ENCODE measurements at regions not wholly inside any gene's neighbourhood (a gene's known extent, or its start where the extent isn't known, plus 50 kb on each side); places are given as distances from the start of the nearest gene placed in this dataset.

- H3K4me3 ChIP-seq (ENCODE audit: low read length) = no peak overlapping the region
- H2BK120ac ChIP-seq (ENCODE audit: low read depth, low read length) = no peak overlapping the region
- H2BK5ac ChIP-seq (ENCODE audit: low read length) = no peak overlapping the region
- H4K8ac ChIP-seq (ENCODE audit: low read depth, low read length) = no peak overlapping the region
- no peak overlapping the region for H3K4me2 ChIP-seq (ENCODE audit: low read length)
- no peaks in the 10 kb centered on the region for H3K27me3 ChIP-seq (ENCODE audit: insufficient read depth, low read length, poor library complexity)
- no peak overlapping the region for H3K27ac ChIP-seq (ENCODE audit: low read depth, low read length)
- no peaks in the 10 kb centered on the region for H3K79me2 ChIP-seq (ENCODE audit: control insufficient read depth, insufficient read depth, low read length)
- H3K9ac ChIP-seq (ENCODE audit: low read length) = no peak overlapping the region
- H3K4ac ChIP-seq (ENCODE audit: low read depth, low read length) = no peak overlapping the region
- no peak overlapping the region for H4K5ac ChIP-seq (ENCODE audit: low read length)
- H2AK5ac ChIP-seq (ENCODE audit: low read length) = no peak overlapping the region
- no peak overlapping the region for H3K18ac ChIP-seq (ENCODE audit: low read length)
- H3K4me1 ChIP-seq (ENCODE audit: control insufficient read depth, low read depth, low read length) = no peaks in the 10 kb centered on the region
- DNase-seq = no peak
- no peaks in the 10 kb centered on the region for H3K79me1 ChIP-seq (ENCODE audit: low read length)
- no peak overlapping the region for H2BK15ac ChIP-seq (replicated peaks; ENCODE audit: low read depth)
- H3K23ac ChIP-seq (ENCODE audit: low read length) = no peak overlapping the region
- WGBS (ENCODE audit: extremely low coverage, insufficient coverage, low lambda C conversion rate) = no CpG with 5 or more reads among the region's 2 CpGs
- H3K56ac ChIP-seq (ENCODE audit: low read length) = no peak overlapping the region
- H3K36me3 ChIP-seq (ENCODE audit: control insufficient read depth, insufficient read depth, low read length) = no peaks in the 10 kb centered on the region
Observed at GRCh38 chr17:13158494-13159240, 140.8 kb upstream of the ELAC2 start.

- Histone ChIP-seq H3K56ac (ENCODE audit: low read length) (no peak overlapping the region), H3K23ac (ENCODE audit: low read length) (no peak overlapping the region), H3K79me2 (ENCODE audit: control insufficient read depth, insufficient read depth, low read length) (no peaks in the 10 kb centered on the region), H3K79me1 (ENCODE audit: low read length) (no peaks in the 10 kb centered on the region), H3K4me3 (ENCODE audit: low read length) (no peak overlapping the region), H3K4me1 (ENCODE audit: control insufficient read depth, low read depth, low read length) (no peaks in the 10 kb centered on the region), H3K9ac (ENCODE audit: low read length) (no peak overlapping the region), H3K4ac (ENCODE audit: low read depth, low read length) (no peak overlapping the region), H3K4me2 (ENCODE audit: low read length) (no peak overlapping the region), H3K36me3 (ENCODE audit: control insufficient read depth, insufficient read depth, low read length) (no peaks in the 10 kb centered on the region), H3K27ac (ENCODE audit: low read depth, low read length) (no peak overlapping the region), H4K5ac (ENCODE audit: low read length) (no peak overlapping the region), H3K18ac (ENCODE audit: low read length) (no peak overlapping the region), H3K27me3 (ENCODE audit: insufficient read depth, low read length, poor library complexity) (no peaks in the 10 kb centered on the region), H4K8ac (ENCODE audit: low read depth, low read length) (no peak overlapping the region), H2BK15ac (replicated peaks; ENCODE audit: low read depth) (no peak overlapping the region), H2BK120ac (ENCODE audit: low read depth, low read length) (no peak overlapping the region), H2BK5ac (ENCODE audit: low read length) (no peak overlapping the region), H2AK5ac (ENCODE audit: low read length) (no peak overlapping the region)
- WGBS (ENCODE audit: extremely low coverage, insufficient coverage, low lambda C conversion rate) = no CpG with 5 or more reads among the region's 5 CpGs
- DNase-seq = no peak
Observed at GRCh38 chr17:13157656-13158055, 139.8 kb upstream of the ELAC2 start.

- no CpG with 5 or more reads among the region's 4 CpGs for WGBS (ENCODE audit: extremely low coverage, insufficient coverage, low lambda C conversion rate)
- Histone ChIP-seq H3K23ac (ENCODE audit: low read length) (no peak overlapping the region), H3K56ac (ENCODE audit: low read length) (no peak overlapping the region), H2BK5ac (ENCODE audit: low read length) (no peak overlapping the region), H3K27me3 (ENCODE audit: insufficient read depth, low read length, poor library complexity) (no peaks in the 10 kb centered on the region), H3K4me3 (ENCODE audit: low read length) (no peak overlapping the region), H2BK120ac (ENCODE audit: low read depth, low read length) (no peak overlapping the region), H3K4me2 (ENCODE audit: low read length) (no peak overlapping the region), H3K18ac (ENCODE audit: low read length) (no peak overlapping the region), H3K79me2 (ENCODE audit: control insufficient read depth, insufficient read depth, low read length) (no peaks in the 10 kb centered on the region), H3K4ac (ENCODE audit: low read depth, low read length) (no peak overlapping the region), H3K4me1 (ENCODE audit: control insufficient read depth, low read depth, low read length) (no peaks in the 10 kb centered on the region), H3K27ac (ENCODE audit: low read depth, low read length) (no peak overlapping the region), H4K5ac (ENCODE audit: low read length) (no peak overlapping the region), H3K36me3 (ENCODE audit: control insufficient read depth, insufficient read depth, low read length) (no peaks in the 10 kb centered on the region), H3K9ac (ENCODE audit: low read length) (no peak overlapping the region), H4K8ac (ENCODE audit: low read depth, low read length) (no peak overlapping the region), H3K79me1 (ENCODE audit: low read length) (no peaks in the 10 kb centered on the region), H2BK15ac (replicated peaks; ENCODE audit: low read depth) (no peak overlapping the region), H2AK5ac (ENCODE audit: low read length) (no peak overlapping the region)
- DNase-seq = no peak
Observed at GRCh38 chr17:13154930-13155329, 137.1 kb upstream of the ELAC2 start.

- no peaks in the 10 kb centered on the region for H3K27me3 ChIP-seq (ENCODE audit: insufficient read depth, low read length, poor library complexity)
- H3K79me1 ChIP-seq (ENCODE audit: low read length) = no peaks in the 10 kb centered on the region
- H2BK120ac ChIP-seq (ENCODE audit: low read depth, low read length) = no peak overlapping the region
- H3K27ac ChIP-seq (ENCODE audit: low read depth, low read length) = no peak overlapping the region
- H4K8ac ChIP-seq (ENCODE audit: low read depth, low read length) = no peak overlapping the region
- DNase-seq = no peak
- H2BK15ac ChIP-seq (replicated peaks; ENCODE audit: low read depth) = no peak overlapping the region
- no peak overlapping the region for H3K56ac ChIP-seq (ENCODE audit: low read length)
- no peak overlapping the region for H3K4me3 ChIP-seq (ENCODE audit: low read length)
- no peak overlapping the region for H3K4me2 ChIP-seq (ENCODE audit: low read length)
- no peak overlapping the region for H3K4ac ChIP-seq (ENCODE audit: low read depth, low read length)
- no peak overlapping the region for H2BK5ac ChIP-seq (ENCODE audit: low read length)
- no peaks in the 10 kb centered on the region for H3K4me1 ChIP-seq (ENCODE audit: control insufficient read depth, low read depth, low read length)
- H2AK5ac ChIP-seq (ENCODE audit: low read length) = no peak overlapping the region
- H3K9ac ChIP-seq (ENCODE audit: low read length) = no peak overlapping the region
- H3K79me2 ChIP-seq (ENCODE audit: control insufficient read depth, insufficient read depth, low read length) = no peaks in the 10 kb centered on the region
- H3K18ac ChIP-seq (ENCODE audit: low read length) = no peak overlapping the region
- H4K5ac ChIP-seq (ENCODE audit: low read length) = no peak overlapping the region
- H3K36me3 ChIP-seq (ENCODE audit: control insufficient read depth, insufficient read depth, low read length) = no peaks in the 10 kb centered on the region
- WGBS (ENCODE audit: extremely low coverage, insufficient coverage, low lambda C conversion rate) = no CpG with 5 or more reads among the region's 2 CpGs
- no peak overlapping the region for H3K23ac ChIP-seq (ENCODE audit: low read length)
Observed at GRCh38 chr17:13154398-13154797, 136.6 kb upstream of the ELAC2 start.

- H2BK15ac ChIP-seq (replicated peaks; ENCODE audit: low read depth) = no peak overlapping the region
- no peak overlapping the region for H4K5ac ChIP-seq (ENCODE audit: low read length)
- H2BK5ac ChIP-seq (ENCODE audit: low read length) = no peak overlapping the region
- no peak overlapping the region for H2BK120ac ChIP-seq (ENCODE audit: low read depth, low read length)
- WGBS (ENCODE audit: extremely low coverage, insufficient coverage, low lambda C conversion rate) = no CpG with 5 or more reads among the region's 1 CpG
- no peak overlapping the region for H3K9ac ChIP-seq (ENCODE audit: low read length)
- H3K18ac ChIP-seq (ENCODE audit: low read length) = no peak overlapping the region
- no peaks in the 10 kb centered on the region for H3K27me3 ChIP-seq (ENCODE audit: insufficient read depth, low read length, poor library complexity)
- H3K4me3 ChIP-seq (ENCODE audit: low read length) = no peak overlapping the region
- no peaks in the 10 kb centered on the region for H3K36me3 ChIP-seq (ENCODE audit: control insufficient read depth, insufficient read depth, low read length)
- no peaks in the 10 kb centered on the region for H3K4me1 ChIP-seq (ENCODE audit: control insufficient read depth, low read depth, low read length)
- H3K56ac ChIP-seq (ENCODE audit: low read length) = no peak overlapping the region
- H3K27ac ChIP-seq (ENCODE audit: low read depth, low read length) = no peak overlapping the region
- H3K4ac ChIP-seq (ENCODE audit: low read depth, low read length) = no peak overlapping the region
- DNase-seq = no peak
- no peak overlapping the region for H3K4me2 ChIP-seq (ENCODE audit: low read length)
- no peak overlapping the region for H4K8ac ChIP-seq (ENCODE audit: low read depth, low read length)
- no peak overlapping the region for H2AK5ac ChIP-seq (ENCODE audit: low read length)
- H3K79me2 ChIP-seq (ENCODE audit: control insufficient read depth, insufficient read depth, low read length) = no peaks in the 10 kb centered on the region
- no peak overlapping the region for H3K23ac ChIP-seq (ENCODE audit: low read length)
- no peaks in the 10 kb centered on the region for H3K79me1 ChIP-seq (ENCODE audit: low read length)
Observed at GRCh38 chr17:13153036-13153435, 135.2 kb upstream of the ELAC2 start.

- Histone ChIP-seq H3K18ac (ENCODE audit: low read length) (no peak overlapping the region), H3K4ac (ENCODE audit: low read depth, low read length) (no peak overlapping the region), H2AK5ac (ENCODE audit: low read length) (no peak overlapping the region), H3K23ac (ENCODE audit: low read length) (no peak overlapping the region), H3K4me1 (ENCODE audit: control insufficient read depth, low read depth, low read length) (no peaks in the 10 kb centered on the region), H2BK15ac (replicated peaks; ENCODE audit: low read depth) (no peak overlapping the region), H3K4me3 (ENCODE audit: low read length) (no peak overlapping the region), H3K4me2 (ENCODE audit: low read length) (no peak overlapping the region), H3K36me3 (ENCODE audit: control insufficient read depth, insufficient read depth, low read length) (no peaks in the 10 kb centered on the region), H3K9ac (ENCODE audit: low read length) (no peak overlapping the region), H3K27ac (ENCODE audit: low read depth, low read length) (no peak overlapping the region), H3K79me2 (ENCODE audit: control insufficient read depth, insufficient read depth, low read length) (no peaks in the 10 kb centered on the region), H2BK5ac (ENCODE audit: low read length) (no peak overlapping the region), H3K27me3 (ENCODE audit: insufficient read depth, low read length, poor library complexity) (no peaks in the 10 kb centered on the region), H3K79me1 (ENCODE audit: low read length) (no peaks in the 10 kb centered on the region), H3K56ac (ENCODE audit: low read length) (no peak overlapping the region), H4K8ac (ENCODE audit: low read depth, low read length) (no peak overlapping the region), H2BK120ac (ENCODE audit: low read depth, low read length) (no peak overlapping the region), H4K5ac (ENCODE audit: low read length) (no peak overlapping the region)
- DNase-seq = no peak
- WGBS (ENCODE audit: extremely low coverage, insufficient coverage, low lambda C conversion rate) = no CpG with 5 or more reads among the region's 3 CpGs
Observed at GRCh38 chr17:13152501-13152900, 134.7 kb upstream of the ELAC2 start.

Measured in mesendoderm (in vitro differentiated cells).